H1 (cell line): ENCODE measurements at regions not wholly inside any gene's neighbourhood (a gene's known extent, or its start where the extent isn't known, plus 50 kb on each side); places are given as distances from the start of the nearest gene placed in this dataset.

Source experiments
- CTCF ChIA-PET: fragments of 300-600 bp; sonication (Branson Sonifier 250); formaldehyde crosslinking; loops from one replicate; lab custom pipeline; 2021; ENCODE audit not compliant: partially characterized antibody; lab: Charles Lee
- POLR2A ChIA-PET: fragments of 300-600 bp; sonication (Branson Sonifier 250); formaldehyde crosslinking; loops from one replicate; lab custom pipeline; 2021; ENCODE audit warnings: inconsistent platforms; ENCODE audit not compliant: partially characterized antibody; lab: Charles Lee
- DNase-seq, 2 experiments: peaks; one replicate each; pipeline versions ENCODE4 v3.0.0 to v3.0.0-alpha.2; 2010 to 2022; ENCODE audit warnings: low spot score in 2 of 2, low read depth in 1 of 2, mixed read lengths in 1 of 2
- FAIRE-seq: peaks from 2 replicates; lab custom pipeline; 2011; peaks lifted over from hg19 to GRCh38; lab: Jason Lieb, UNC
- H2AFZ ChIP-seq: 2 replicates; pipeline ENCODE4 v1.8.1; 2012; ENCODE audit warnings: low read length, inconsistent platforms
- H2AK5ac ChIP-seq: 2 replicates; pipeline ENCODE4 v1.6.1; 2013; ENCODE audit warnings: low read depth, low read length
- H2BK120ac ChIP-seq: replicated peaks from 2 replicates; pipeline ENCODE3; 2013; ENCODE audit warnings: low read depth, low read length, inconsistent platforms
- H2BK12ac ChIP-seq: 2 replicates; pipeline ENCODE4 v1.6.1; 2013; ENCODE audit warnings: low read depth, low read length
- H2BK15ac ChIP-seq: 2 replicates; pipeline ENCODE4 v1.6.1; 2013; ENCODE audit warnings: low read length
- H2BK20ac ChIP-seq: 2 replicates; pipeline ENCODE4 v1.6.1; 2013; ENCODE audit warnings: low read length
- H2BK5ac ChIP-seq: 2 replicates; pipeline ENCODE4 v1.6.1; 2013; ENCODE audit warnings: low read depth, low read length
- H3K14ac ChIP-seq: 2 replicates; pipeline ENCODE4 v1.6.1; 2013; ENCODE audit warnings: inconsistent platforms; ENCODE audit not compliant: insufficient read length
- H3K18ac ChIP-seq: 2 replicates; pipeline ENCODE4 v1.6.1; 2013; ENCODE audit warnings: low read length; ENCODE audit errors: extremely low read depth
- H3K23ac ChIP-seq: 2 replicates; pipeline ENCODE4 v1.6.1; 2013; ENCODE audit warnings: inconsistent platforms; ENCODE audit not compliant: insufficient read length
- H3K23me2 ChIP-seq: 2 replicates; pipeline ENCODE4 v1.6.1; 2013; ENCODE audit warnings: low read depth, low read length
- H3K27ac ChIP-seq: 2 replicates; pipeline ENCODE4 v1.6.1; 2011; ENCODE audit warnings: low read depth, low read length, inconsistent platforms
- H3K27me3 ChIP-seq, 4 experiments: replicated peaks in 1 of 4; 1 replicate in 1 of 4; 2 replicates in 3 of 4; pipeline versions ENCODE4 v1.6.1 to v1.8.1; 2011 to 2013; ENCODE audit warnings: low read length in 3 of 4, mild to moderate bottlenecking in 3 of 4, inconsistent platforms in 2 of 4, mixed read lengths in 2 of 4, moderate library complexity in 1 of 4; ENCODE audit not compliant: control insufficient read depth in 3 of 4, insufficient read depth in 3 of 4; ENCODE audit errors: extremely low read depth in 1 of 4
- H3K36me3 ChIP-seq, 4 experiments: 2 replicates each; pipeline versions ENCODE4 v1.6.1 to v1.8.1; 2011 to 2013; ENCODE audit warnings: mild to moderate bottlenecking in 4 of 4, low read length in 3 of 4, moderate library complexity in 2 of 4, control low read depth in 1 of 4, inconsistent platforms in 1 of 4; ENCODE audit not compliant: insufficient read depth in 4 of 4, control insufficient read depth in 2 of 4
- H3K4ac ChIP-seq: replicated peaks from 2 replicates; pipeline ENCODE3; 2013; ENCODE audit warnings: low read length, low read depth, mixed read lengths, inconsistent platforms; ENCODE audit not compliant: insufficient read length
- H3K4me1 ChIP-seq, 4 experiments: replicated peaks in 1 of 4; 1 replicate in 1 of 4; 2 replicates in 3 of 4; pipeline versions ENCODE4 v1.6.1 to v1.8.1; 2011 to 2013; ENCODE audit warnings: low read length in 3 of 4, inconsistent platforms in 2 of 4, mixed read lengths in 1 of 4; ENCODE audit not compliant: insufficient read depth in 4 of 4, control insufficient read depth in 3 of 4
- H3K4me2 ChIP-seq, 2 experiments: 2 replicates each; pipeline versions ENCODE4 v1.6.1 to v1.8.1; 2011 to 2013; ENCODE audit warnings: low read depth in 2 of 2, low read length in 2 of 2, control low read depth in 1 of 2, inconsistent platforms in 1 of 2, mild to moderate bottlenecking in 1 of 2; ENCODE audit not compliant: insufficient read depth in 1 of 2
- H3K4me3 ChIP-seq, 4 experiments: fragments of 200-600, 300-600 bp in 1 of 4; sonication (generic), shearing (Covaris generic), sonication (Bioruptor Twin) in 1 of 4; 2 replicates each; pipeline versions ENCODE4 v1.5.1 to v1.8.1; 2011 to 2016; ENCODE audit warnings: low read length in 4 of 4, low read depth in 3 of 4, control low read depth in 2 of 4, inconsistent platforms in 2 of 4, mild to moderate bottlenecking in 2 of 4, mixed read lengths in 1 of 4, moderate library complexity in 1 of 4; ENCODE audit not compliant: insufficient read depth in 2 of 4; ENCODE audit errors: extremely low read depth in 1 of 4
- H3K56ac ChIP-seq: replicated peaks from 2 replicates; pipeline ENCODE3; 2013; ENCODE audit warnings: low read depth, mild to moderate bottlenecking, mixed read lengths, low read length, inconsistent platforms; ENCODE audit not compliant: insufficient read length
- H3K79me1 ChIP-seq: 2 replicates; pipeline ENCODE4 v1.6.1; 2013; ENCODE audit warnings: low read depth, low read length, control low read depth
- H3K79me2 ChIP-seq, 2 experiments: 2 replicates each; pipeline versions ENCODE4 v1.6.1 to v1.8.1; 2012 to 2013; ENCODE audit warnings: low read length in 2 of 2, mild to moderate bottlenecking in 2 of 2, inconsistent platforms in 1 of 2; ENCODE audit not compliant: insufficient read depth in 2 of 2, control insufficient read depth in 1 of 2
- H3K9ac ChIP-seq, 4 experiments: replicated peaks in 1 of 4; 1 replicate in 1 of 4; 2 replicates in 3 of 4; pipeline versions ENCODE4 v1.6.1 to v1.8.1; 2011 to 2013; ENCODE audit warnings: low read depth in 3 of 4, low read length in 3 of 4, control low read depth in 2 of 4, mild to moderate bottlenecking in 2 of 4, moderate library complexity in 2 of 4, inconsistent platforms in 1 of 4; ENCODE audit errors: extremely low read depth in 1 of 4
- H3K9me3 ChIP-seq, 2 experiments: 2 replicates each; pipeline versions ENCODE4 v1.6.1 to v1.8.1; 2012 to 2013; ENCODE audit warnings: mild to moderate bottlenecking in 2 of 2, moderate library complexity in 2 of 2, control low read depth in 1 of 2, inconsistent platforms in 1 of 2, low read depth in 1 of 2, low read length in 1 of 2, mixed read lengths in 1 of 2; ENCODE audit not compliant: insufficient read depth in 2 of 2
- H4K20me1 ChIP-seq, 2 experiments: replicated peaks in 1 of 2; 2 replicates each; pipeline versions ENCODE3 to v1.8.1; 2011 to 2013; ENCODE audit warnings: inconsistent platforms in 2 of 2, low read length in 2 of 2, mild to moderate bottlenecking in 1 of 2; ENCODE audit not compliant: insufficient read depth in 2 of 2, control insufficient read depth in 1 of 2
- H4K5ac ChIP-seq: 2 replicates; pipeline ENCODE4 v1.6.1; 2013; ENCODE audit warnings: low read length, low read depth, mixed read lengths, inconsistent platforms; ENCODE audit not compliant: insufficient read length
- H4K8ac ChIP-seq: 2 replicates; pipeline ENCODE4 v1.8.0; 2013; ENCODE audit warnings: mild to moderate bottlenecking, moderate library complexity, low read length, inconsistent platforms; ENCODE audit not compliant: insufficient read depth; ENCODE audit errors: extremely low read depth
- H4K91ac ChIP-seq: replicated peaks from 2 replicates; pipeline ENCODE3; 2013; ENCODE audit warnings: low read length, mixed read lengths, inconsistent platforms; ENCODE audit not compliant: insufficient read length
- ASH2L ChIP-seq: fragments of 200-600, 300-600 bp; sonication (generic); IDR thresholded peaks from one replicate; pipeline ENCODE4 v1.7.1; 2017; ENCODE audit warnings: low read length
- WGBS, 2 experiments: shearing (Covaris generic) in 1 of 2; methylation state at CpG; one replicate each; pipeline versions ENCODE4 v1.1.6 to v1.1.7; 2013 to 2015; ENCODE audit warnings: low lambda C conversion rate in 2 of 2, mixed read lengths in 2 of 2, inconsistent platforms in 1 of 2, low coverage in 1 of 2, missing lambda C conversion rate in 1 of 2; ENCODE audit not compliant: insufficient replicate concordance in 2 of 2, insufficient coverage in 1 of 2, insufficient read length in 1 of 2; ENCODE audit errors: extremely low coverage in 1 of 2, missing lambda C conversion rate in 1 of 2; 5-methylcytosine and 5-hydroxymethylcytosine counted together
- TF ChIP-seq, protein P1 (sequence below), 3 experiments: IDR thresholded peaks; 1 replicate in 2 of 3; 2 replicates in 1 of 3; pipeline versions ENCODE4 v1.5.1 to v1.6.1; 2011; ENCODE audit warnings: low read length in 3 of 3, mild to moderate bottlenecking in 3 of 3, inconsistent platforms in 2 of 3, low read depth in 1 of 3, moderate library complexity in 1 of 3; ENCODE audit not compliant: insufficient read depth in 1 of 3; ENCODE audit errors: control extremely low read depth in 1 of 3

- no peaks in the 10 kb centered on the region for H3K4me1 ChIP-seq
- no peak overlapping the region for H2AK5ac ChIP-seq
- H3K36me3 ChIP-seq: no peaks in the 10 kb centered on the region
- H3K23me2 ChIP-seq: no peaks in the 10 kb centered on the region
- no peak overlapping the region for H2BK20ac ChIP-seq
- no peak overlapping the region for H4K8ac ChIP-seq
- H3K23ac ChIP-seq: no peak overlapping the region
- no peak for FAIRE-seq
- no peak overlapping the region for H4K5ac ChIP-seq
- no peaks in the 10 kb centered on the region for H4K20me1 ChIP-seq
- H3K14ac ChIP-seq: no peak overlapping the region
- POLR2A ChIA-PET: interaction anchor here (0.9 to 1.8 kb wide), 2 partner anchors 27 to 93 kb away, joined by 3 to 4 read pairs; partner anchors contain the start of gene HNRNPU
- no peak overlapping the region for H3K9ac ChIP-seq
- no peak overlapping the region for H2BK12ac ChIP-seq
- WGBS, 2 experiments: 91% methylated on average over 6 of the region's 6 CpGs; no CpG with 5 or more reads in 1 of the 2 experiments
- no peak overlapping the region for H2BK5ac ChIP-seq
- CTCF ChIA-PET: interaction anchor here (1.0 kb wide), 1 partner anchor 10 kb away, joined by 3 read pairs; no protein-coding TSS in a partner anchor
- no peaks in the 10 kb centered on the region for H3K79me2 ChIP-seq
- DNase-seq: no peak
- no peaks in the 10 kb centered on the region for H3K27me3 ChIP-seq
- H4K91ac ChIP-seq: no peak overlapping the region
- no peaks in the 10 kb centered on the region for H3K79me1 ChIP-seq
- no peak overlapping the region for H3K56ac ChIP-seq
- no peaks in the 10 kb centered on the region for H3K9me3 ChIP-seq
- TF ChIP-seq ASH2L: no peak
- TF ChIP-seq, protein P1, sequence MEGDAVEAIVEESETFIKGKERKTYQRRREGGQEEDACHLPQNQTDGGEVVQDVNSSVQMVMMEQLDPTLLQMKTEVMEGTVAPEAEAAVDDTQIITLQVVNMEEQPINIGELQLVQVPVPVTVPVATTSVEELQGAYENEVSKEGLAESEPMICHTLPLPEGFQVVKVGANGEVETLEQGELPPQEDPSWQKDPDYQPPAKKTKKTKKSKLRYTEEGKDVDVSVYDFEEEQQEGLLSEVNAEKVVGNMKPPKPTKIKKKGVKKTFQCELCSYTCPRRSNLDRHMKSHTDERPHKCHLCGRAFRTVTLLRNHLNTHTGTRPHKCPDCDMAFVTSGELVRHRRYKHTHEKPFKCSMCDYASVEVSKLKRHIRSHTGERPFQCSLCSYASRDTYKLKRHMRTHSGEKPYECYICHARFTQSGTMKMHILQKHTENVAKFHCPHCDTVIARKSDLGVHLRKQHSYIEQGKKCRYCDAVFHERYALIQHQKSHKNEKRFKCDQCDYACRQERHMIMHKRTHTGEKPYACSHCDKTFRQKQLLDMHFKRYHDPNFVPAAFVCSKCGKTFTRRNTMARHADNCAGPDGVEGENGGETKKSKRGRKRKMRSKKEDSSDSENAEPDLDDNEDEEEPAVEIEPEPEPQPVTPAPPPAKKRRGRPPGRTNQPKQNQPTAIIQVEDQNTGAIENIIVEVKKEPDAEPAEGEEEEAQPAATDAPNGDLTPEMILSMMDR (IDR thresholded peaks at IDR 0.05; ENCODE audit: control extremely low read depth in 1 of 3, insufficient read depth in 1 of 3, low read depth in 1 of 3, low read length in 3 of 3): no peak
- H3K18ac ChIP-seq: no peak overlapping the region
- no peak overlapping the region for H3K4me3 ChIP-seq
- H2AFZ ChIP-seq: no peak overlapping the region
- no peak overlapping the region for H2BK120ac ChIP-seq
- H3K4me2 ChIP-seq: no peak overlapping the region
- H3K4ac ChIP-seq: no peak overlapping the region
- no peak overlapping the region for H3K27ac ChIP-seq
- no peak overlapping the region for H2BK15ac ChIP-seq
These were observed 92.8 kb upstream of the HNRNPU start for GRCh38 chr1:244957122-244957521.
